ENCODE measurements at regions not wholly inside any gene's neighbourhood (a gene's known extent, or its start where the extent isn't known, plus 50 kb on each side); places are given as distances from the start of the nearest gene placed in this dataset.
"Not testable (repeated sequence)": the region's sequence is repeated elsewhere in the genome, so short reads cannot be mapped to it uniquely, and the experiment has no call there.

- DNase-seq = no peak
These were observed 57.7 kb downstream of the RAD51AP2 start for GRCh38 chr2:17460371-17461086.

- no peak for DNase-seq
These were observed 62.9 kb downstream of the RAD51AP2 start for GRCh38 chr2:17455343-17455742.

DNA sequence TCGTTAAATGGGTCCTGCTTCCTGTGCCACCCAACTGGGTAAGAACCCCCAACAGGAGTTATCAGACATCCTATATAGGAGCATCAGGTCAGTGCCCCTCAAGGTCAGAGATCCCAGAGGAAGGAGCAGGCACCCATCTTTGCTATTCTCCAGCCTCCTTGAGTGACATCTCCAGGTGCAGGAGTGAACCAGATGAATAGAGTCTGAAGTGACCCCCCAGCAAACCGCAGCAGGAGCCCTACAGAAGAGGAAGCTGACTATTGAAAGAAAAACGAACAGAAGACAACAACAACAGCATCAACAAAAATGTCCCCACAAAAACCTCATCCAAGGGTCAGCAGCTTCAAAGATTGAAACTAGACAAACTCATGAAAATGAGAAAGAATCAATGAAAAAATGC, 72.0 kb downstream of the RAD51AP2 start:
- DNase-seq = not testable (repeated sequence)

DNA sequence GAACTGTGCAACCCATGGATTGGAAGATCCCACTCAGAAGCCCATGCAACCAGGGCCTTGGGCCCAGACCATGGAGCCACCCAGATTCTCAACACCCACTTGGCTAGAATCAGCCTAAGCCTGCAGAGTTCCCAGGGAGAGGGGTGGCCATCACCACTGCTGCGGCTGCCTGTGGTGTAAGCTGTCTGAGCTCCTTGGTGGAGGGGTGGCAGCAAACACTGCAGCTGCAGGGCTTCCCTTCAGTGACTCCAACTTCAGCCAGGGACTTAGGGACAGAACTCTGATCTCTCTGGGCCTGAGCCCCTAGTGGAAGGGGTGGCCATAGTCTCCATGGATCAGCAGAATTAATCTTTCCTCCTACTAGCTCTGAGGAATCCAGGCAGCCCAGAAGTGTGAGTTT, 72.5 kb downstream of the RAD51AP2 start:
- DNase-seq = no peak

DNA sequence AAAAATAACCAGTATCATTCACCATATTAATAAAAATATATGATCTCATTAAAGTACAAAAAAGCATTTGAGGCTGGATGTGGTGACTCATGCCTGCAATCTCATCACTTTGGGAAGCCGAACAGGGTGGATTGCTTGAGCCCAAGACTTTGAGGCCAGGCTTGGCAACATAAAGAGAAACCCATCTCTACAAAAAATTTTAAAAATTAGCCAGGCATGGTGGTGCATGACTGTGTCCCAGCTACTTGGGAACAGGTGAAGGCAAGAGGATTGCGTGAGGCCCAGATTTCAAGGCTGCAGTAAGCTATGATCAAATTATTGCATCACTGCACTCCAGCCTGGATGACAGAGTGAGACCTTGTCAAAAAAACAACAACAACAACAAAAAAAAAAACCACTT, 75.9 kb downstream of the RAD51AP2 start:
- DNase-seq = no peak

- no peak for DNase-seq
These were observed 76.5 kb downstream of the RAD51AP2 start for GRCh38 chr2:17441790-17442189.

DNA sequence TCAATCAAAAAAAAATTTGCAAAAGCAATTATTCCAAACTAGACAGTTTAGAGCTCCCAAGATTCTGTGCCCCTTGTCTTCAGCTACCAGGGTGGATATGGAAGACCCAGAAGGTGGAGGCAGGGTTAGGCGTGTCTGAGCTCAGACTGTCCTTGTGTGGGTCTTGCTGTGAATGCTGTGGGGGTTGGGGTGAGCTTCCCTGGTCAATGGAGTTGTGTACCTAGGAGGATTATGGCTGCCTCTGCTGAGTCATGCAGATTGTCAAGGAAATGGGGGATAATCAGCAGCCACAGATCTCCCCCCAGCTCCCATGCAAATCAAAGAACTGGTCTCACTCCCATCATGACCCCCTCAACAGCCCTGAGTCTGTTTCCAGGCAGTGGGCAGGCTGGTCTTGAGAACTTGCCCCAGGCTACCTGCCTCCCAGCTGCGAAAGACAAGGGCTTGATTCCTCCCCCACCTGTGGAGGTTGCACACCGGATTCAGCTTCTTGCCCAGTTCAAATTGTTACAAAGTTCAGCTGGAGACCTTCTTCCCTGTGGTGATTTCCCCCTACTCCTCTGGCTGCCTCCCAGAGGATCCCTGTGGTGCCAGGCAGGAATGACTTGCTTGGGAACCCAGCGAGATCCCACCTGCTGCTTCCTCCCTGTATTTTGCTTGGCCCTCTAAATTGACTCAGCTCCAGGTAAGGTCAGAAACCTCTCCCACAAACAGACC, 77.0 kb downstream of the RAD51AP2 start:
- no peak for DNase-seq

DNA sequence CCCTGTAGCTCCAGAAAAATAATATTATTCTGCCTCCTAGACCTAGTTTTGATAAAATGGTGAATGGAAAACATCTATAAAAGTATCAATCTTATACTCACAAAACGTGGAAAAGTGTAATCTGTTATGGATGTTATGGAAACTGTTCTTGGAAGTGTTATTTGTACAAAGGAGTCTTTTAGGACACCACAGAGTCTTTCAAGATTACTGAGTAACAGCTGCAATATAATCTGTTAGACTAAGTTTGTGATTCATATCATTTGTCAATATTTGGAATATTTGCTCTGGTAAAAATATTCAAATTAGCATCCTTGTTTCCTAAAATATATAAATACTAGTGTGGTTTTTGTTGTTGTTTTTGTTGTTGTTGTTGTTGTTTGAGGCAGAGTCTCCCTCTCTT, 87.9 kb downstream of the RAD51AP2 start:
- DNase-seq = no peak

DNA sequence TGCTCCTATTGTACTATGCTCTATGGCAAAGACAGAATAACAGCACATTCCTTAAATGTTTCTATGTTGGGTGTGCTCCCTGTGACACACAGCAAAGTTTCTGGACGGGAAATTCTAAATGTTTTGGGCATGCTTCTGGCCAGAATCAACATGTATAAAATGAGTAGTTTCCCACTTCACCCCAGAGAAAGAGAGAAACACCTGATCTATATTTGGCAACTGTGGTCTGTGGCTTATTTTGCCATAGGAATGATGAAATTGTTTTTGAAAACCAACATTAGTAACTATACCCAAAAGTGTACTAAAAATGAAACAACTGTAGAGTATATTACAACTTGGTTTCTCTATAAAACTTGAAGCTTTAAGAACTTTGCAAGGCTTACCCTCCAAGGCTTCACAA, 89.1 kb downstream of the RAD51AP2 start:
- DNase-seq = no peak

GRCh38 chr2:17427401-17427800, 90.8 kb downstream of the RAD51AP2 start:
- DNase-seq = no peak

DNA sequence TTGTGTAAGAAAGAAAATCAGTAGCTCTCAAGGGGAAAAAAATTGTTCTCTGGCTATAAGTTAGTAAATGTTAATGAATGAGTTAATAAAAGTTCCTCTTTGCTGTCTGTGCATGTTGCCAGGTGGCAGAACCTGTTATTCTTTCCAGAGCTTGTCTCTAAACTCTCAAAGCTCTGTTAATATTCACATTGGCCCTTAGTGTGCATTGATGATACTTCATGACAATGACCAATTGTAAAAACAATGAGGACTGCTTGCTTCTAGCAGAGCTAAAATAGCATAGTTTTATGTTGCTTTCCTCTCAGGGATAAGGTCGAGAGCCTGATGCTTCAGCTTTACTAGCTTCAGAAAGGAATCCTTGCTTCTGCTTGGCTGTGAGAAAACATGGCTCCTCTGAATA, 91.5 kb downstream of the RAD51AP2 start:
- no peak for DNase-seq

DNA sequence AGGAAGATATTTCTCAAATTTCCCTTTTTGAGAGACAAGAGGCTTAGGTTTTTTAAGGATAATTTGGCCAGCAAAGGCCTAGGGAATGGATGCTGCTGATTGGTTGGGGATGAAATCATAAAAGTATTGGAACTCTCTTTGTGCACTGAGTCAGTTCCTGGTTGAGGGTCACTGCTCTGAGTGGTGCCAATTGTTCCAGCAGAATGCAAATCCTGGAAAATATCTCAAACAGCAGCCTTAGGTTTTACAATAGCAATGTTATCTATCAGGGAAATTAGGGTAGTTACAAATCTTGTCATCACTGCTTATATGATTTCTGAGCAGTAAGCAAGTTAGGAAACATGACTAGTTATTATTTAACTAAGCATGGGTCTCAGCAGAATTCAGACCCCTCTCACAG, 96.2 kb downstream of the RAD51AP2 start:
- no peak for DNase-seq

DNA sequence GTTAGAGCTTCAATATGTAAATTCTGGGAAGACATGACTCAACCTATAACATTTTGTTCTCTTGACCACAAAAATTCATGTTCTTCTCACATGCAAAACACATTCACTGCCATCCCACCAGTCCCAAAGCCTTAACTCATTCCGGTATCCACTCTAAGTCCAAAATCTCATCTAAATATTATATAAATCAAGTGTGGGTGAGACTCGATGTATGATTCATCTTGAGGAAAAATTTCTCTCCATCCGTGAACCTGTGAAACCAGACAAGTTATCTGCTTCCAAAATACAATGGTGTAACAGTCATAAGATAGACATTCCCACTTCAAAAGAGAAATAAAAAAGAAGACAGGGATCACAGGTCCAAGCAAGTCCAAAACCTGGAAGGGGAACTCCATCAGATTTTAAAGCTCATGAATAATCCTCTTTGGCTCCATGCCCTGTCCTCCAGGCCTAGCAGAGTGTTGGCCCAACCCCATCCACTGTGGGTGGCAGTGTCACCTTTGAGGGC, 101.3 kb downstream of the RAD51AP2 start:
- DNase-seq = no peak

- DNase-seq = no peak
These were observed 105.2 kb downstream of the RAD51AP2 start for GRCh38 chr2:17413036-17413435.

- no peak for DNase-seq
These were observed 117.1 kb downstream of the RAD51AP2 start for GRCh38 chr2:17401096-17401495.

DNA sequence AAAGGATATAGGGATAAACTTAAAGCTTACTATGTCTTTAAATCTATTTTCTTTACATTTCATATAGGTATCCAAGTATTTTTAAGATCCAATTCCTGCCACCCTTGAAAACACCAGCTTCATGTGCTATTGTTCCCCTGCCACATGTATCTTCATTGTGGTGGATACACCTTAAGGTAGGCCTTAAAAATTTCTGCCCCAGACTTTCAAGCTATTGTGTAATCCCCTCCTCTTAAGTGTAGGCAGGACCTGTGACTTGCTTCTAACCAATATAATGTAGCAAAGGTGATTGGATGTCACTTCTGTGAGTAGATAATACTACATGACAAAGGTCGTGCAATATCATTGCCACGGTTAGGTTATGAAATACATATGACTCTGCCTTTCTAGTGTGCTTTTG, 119.5 kb downstream of the RAD51AP2 start:
- no peak for DNase-seq

DNA sequence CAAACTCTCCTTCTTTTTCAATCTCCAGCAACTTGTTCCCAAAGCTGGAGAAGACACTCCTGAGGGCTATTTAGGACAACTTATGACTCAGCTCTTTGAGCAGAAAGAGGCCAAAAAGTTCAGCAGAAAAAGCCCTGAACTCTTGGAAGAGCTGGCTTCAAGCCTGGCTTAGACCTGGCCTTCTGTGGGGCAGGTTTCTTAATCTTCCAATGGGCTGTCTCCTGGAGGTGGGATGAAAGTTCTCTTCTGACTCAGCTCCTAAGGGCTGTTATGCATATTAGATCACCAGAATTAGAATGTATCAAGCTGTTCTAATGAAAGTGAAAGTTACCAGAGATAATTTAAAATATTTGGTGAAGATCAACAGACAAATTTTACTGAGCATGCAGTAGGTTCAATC, 129.4 kb downstream of the RAD51AP2 start:
- DNase-seq = no peak

GRCh38 chr2:17387591-17387990, 130.6 kb downstream of the RAD51AP2 start:
- no peak for DNase-seq

- DNase-seq = no peak
These were observed 131.5 kb downstream of the RAD51AP2 start for GRCh38 chr2:17386771-17387170.

- no peak for DNase-seq
These were observed 138.2 kb downstream of the RAD51AP2 start for GRCh38 chr2:17380003-17380402.

GRCh38 chr2:17375262-17375661, 143.0 kb downstream of the RAD51AP2 start:
- DNase-seq = no peak

DNA sequence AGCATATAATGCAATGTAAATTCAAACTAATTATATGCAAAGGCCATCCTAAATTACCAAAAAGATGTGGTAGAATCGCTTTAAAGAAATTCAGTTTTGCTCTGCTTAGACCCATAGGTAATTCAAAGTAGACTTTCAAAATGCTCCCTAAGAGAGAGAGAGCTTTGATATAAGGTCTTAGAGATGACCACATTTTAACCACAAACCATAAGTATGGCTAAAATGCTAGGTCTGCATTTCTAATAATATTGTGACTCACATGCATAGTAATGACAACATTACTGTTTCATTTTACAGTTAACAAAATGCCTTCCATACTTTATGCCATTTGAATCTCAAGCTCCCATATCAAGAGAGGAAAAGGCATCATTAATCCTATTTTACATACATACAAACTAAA, 144.5 kb downstream of the RAD51AP2 start:
- DNase-seq = no peak

GRCh38 chr2:17373041-17373440, 145.2 kb downstream of the RAD51AP2 start:
- no peak for DNase-seq

DNA sequence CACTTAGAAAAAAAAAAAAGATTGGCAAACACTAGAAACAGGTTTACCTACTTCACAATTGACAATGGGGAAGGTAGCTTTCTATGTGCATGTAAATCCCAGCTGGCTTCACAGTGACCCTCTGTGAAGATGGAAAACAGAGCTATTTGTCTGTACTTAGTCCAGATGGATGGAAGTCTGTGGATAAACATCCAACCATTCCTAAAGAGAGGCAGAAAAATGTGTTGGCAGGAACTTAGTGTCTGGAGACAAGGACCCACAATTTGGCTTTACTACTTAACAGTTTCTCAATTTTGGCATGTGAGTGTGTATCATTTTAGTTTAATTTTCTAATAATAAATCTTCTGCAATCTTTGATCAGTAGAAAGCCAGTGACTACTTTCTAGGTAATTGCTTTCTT, 154.4 kb downstream of the RAD51AP2 start:
- no peak for DNase-seq

GRCh38 chr2:17362956-17363355, 155.3 kb downstream of the RAD51AP2 start:
- DNase-seq = no peak

Data from NCI-H774 (cell line).